NB4 (cell line): ENCODE measurements at regions not wholly inside any gene's neighbourhood (a gene's known extent, or its start where the extent isn't known, plus 50 kb on each side); places are given as distances from the start of the nearest gene placed in this dataset.

ENCODE experiments used
- DNase-seq: peaks from one replicate; pipeline ENCODE4 v3.0.0; 2010; ENCODE audit warnings: low read depth
- H3K4me3 ChIP-seq: one replicate; pipeline ENCODE4 v1.5.1; 2011; ENCODE audit warnings: mild to moderate bottlenecking, low read depth, low read length, moderate library complexity
- CTCF ChIP-seq: IDR thresholded peaks from one replicate; pipeline ENCODE4 v1.5.1; 2012; ENCODE audit warnings: low read depth, low read length
- MAX ChIP-seq: IDR thresholded peaks from 2 replicates; pipeline ENCODE4 v1.6.1; 2011; ENCODE audit warnings: low read depth, low read length
- MYC ChIP-seq: IDR thresholded peaks from 2 replicates; pipeline ENCODE4 v1.6.1; 2011; ENCODE audit warnings: low read depth, low read length
- POLR2A ChIP-seq: IDR thresholded peaks from 2 replicates; pipeline ENCODE4 v1.6.1; 2011; ENCODE audit warnings: mild to moderate bottlenecking; ENCODE audit not compliant: insufficient read length; ENCODE audit errors: extremely low read depth

GRCh38 chr9:96075757-96076156 is 200.3 kb downstream of the ERCC6L2 start:
- no peak overlapping the region for H3K4me3 ChIP-seq
- TF ChIP-seq MYC (no peak), CTCF (no peak), MAX (no peak), POLR2A (no peak)

GRCh38 chr9:96075111-96075510 is 199.6 kb downstream of the ERCC6L2 start:
- H3K4me3 ChIP-seq: no peak overlapping the region
- no peak for TF ChIP-seq MYC
- no peak for TF ChIP-seq CTCF
- no peak for TF ChIP-seq POLR2A
- no peak for TF ChIP-seq MAX
- no peak for DNase-seq

More at GRCh38 chr9:96075757-96076156, 200.3 kb downstream of the ERCC6L2 start:
- no peak for DNase-seq

- H3K4me3 ChIP-seq: no peak overlapping the region
- TF ChIP-seq MAX: no peak
- no peak for TF ChIP-seq MYC
- TF ChIP-seq CTCF: no peak
- TF ChIP-seq POLR2A: no peak
- no peak for DNase-seq
These were observed 198.3 kb downstream of the ERCC6L2 start for GRCh38 chr9:96073531-96074480.

- no peak overlapping the region for H3K4me3 ChIP-seq
- DNase-seq: no peak
These were observed 197.4 kb downstream of the ERCC6L2 start for GRCh38 chr9:96072930-96073329.

GRCh38 chr9:96071815-96072124 is 196.3 kb downstream of the ERCC6L2 start:
- DNase-seq: no peak
- TF ChIP-seq MYC: no peak
- no peak for TF ChIP-seq MAX
- TF ChIP-seq POLR2A: no peak

More at GRCh38 chr9:96072930-96073329, 197.4 kb downstream of the ERCC6L2 start:
- TF ChIP-seq MYC (no peak), MAX (no peak), POLR2A (no peak), CTCF (no peak)

GRCh38 chr9:96071076-96071814 is 195.8 kb downstream of the ERCC6L2 start:
- DNase-seq: peak; percentile 43
- no peak overlapping the region for H3K4me3 ChIP-seq
- TF ChIP-seq MAX (no peak), CTCF (peak; percentile 34)

More at GRCh38 chr9:96071815-96072124, 196.3 kb downstream of the ERCC6L2 start:
- H3K4me3 ChIP-seq: no peak overlapping the region
